ENCODE measurements at regions not wholly inside any gene's neighbourhood (a gene's known extent, or its start where the extent isn't known, plus 50 kb on each side); places are given as distances from the start of the nearest gene placed in this dataset.
"Not testable (repeated sequence)": the region's sequence is repeated elsewhere in the genome, so short reads cannot be mapped to it uniquely, and the experiment has no call there.

DNA sequence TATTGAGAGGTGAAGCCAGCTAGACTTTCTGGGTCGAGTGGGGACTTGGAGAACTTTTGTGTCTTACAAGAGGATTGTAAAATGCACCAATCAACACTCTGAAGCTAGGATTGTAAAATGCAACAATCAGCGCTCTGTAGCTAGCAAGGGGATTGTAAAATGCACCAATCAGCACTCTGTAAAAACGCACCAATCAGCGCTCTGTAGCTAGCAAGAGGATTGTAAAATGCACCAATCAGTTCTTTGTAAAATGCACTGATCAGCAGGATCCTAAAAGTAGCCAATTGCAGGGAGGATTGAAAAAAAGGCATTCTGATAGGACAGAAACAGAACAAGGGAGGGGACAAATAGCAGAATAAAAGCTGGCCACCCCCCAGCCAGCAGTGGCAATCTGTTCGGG, 68.1 kb upstream of the BOD1 start:
- FAIRE-seq; H3K27ac ChIP-seq (ENCODE audit: low read depth in 1 of 3, low read length in 2 of 3); H3K4me3 ChIP-seq (ENCODE audit: low read depth in 1 of 3, low read length in 3 of 3); H3K27me3 ChIP-seq (ENCODE audit: control insufficient read depth in 3 of 3, insufficient read depth in 3 of 3, low read length in 3 of 3); DNase-seq; H3K9me3 ChIP-seq (ENCODE audit: control insufficient read depth in 2 of 2, insufficient read depth in 1 of 2, low read depth in 1 of 2, low read length in 1 of 2); H3K36me3 ChIP-seq (ENCODE audit: control insufficient read depth in 3 of 3, insufficient read depth in 2 of 3, low read depth in 1 of 3, low read length in 3 of 3): not testable (repeated sequence)
- 89 to 95% (median 94%) methylated on average over 5 of the region's 5 CpGs for WGBS, 3 donors
- H3K4me1 ChIP-seq (ENCODE audit: control insufficient read depth in 3 of 3, insufficient read depth in 2 of 3, low read depth in 1 of 3, low read length in 2 of 3), result peaks cover 0 to 11% (median 0%) of the 10 kb centered on the region in 3 donors

DNA sequence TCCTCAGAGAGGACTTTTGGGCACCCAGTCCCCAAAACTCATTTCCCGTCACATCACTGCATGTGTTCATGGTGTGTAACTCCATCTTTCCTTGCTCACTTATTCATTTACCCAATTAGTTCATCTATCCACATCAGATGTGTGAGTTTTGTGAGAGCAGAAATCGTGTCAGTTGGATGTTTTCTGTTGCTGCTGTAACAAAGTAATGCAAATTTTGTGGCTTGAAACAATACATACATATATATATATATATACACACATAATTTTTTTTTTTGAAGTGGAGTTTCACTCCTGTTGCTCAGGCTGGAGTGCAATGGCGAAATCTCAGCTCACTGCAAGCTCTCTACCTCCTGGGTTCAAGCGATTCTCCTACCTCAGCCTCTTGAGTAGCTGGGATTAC, 70.5 kb upstream of the BOD1 start:
- Histone ChIP-seq H3K4me1 (ENCODE audit: control insufficient read depth in 3 of 3, insufficient read depth in 2 of 3, low read depth in 1 of 3, low read length in 2 of 3) (peaks cover 0 to 18% (median 0%) of the 10 kb centered on the region in 3 donors), H3K27me3 (ENCODE audit: control insufficient read depth in 3 of 3, insufficient read depth in 3 of 3, low read length in 3 of 3) (no peaks in the 10 kb centered on the region), H3K27ac (ENCODE audit: low read depth in 1 of 3, low read length in 2 of 3) (no peak overlapping the region), H3K36me3 (ENCODE audit: control insufficient read depth in 3 of 3, insufficient read depth in 2 of 3, low read depth in 1 of 3, low read length in 3 of 3) (no peaks in the 10 kb centered on the region), H3K4me3 (ENCODE audit: low read depth in 1 of 3, low read length in 3 of 3) (no peak overlapping the region), H3K9me3 (ENCODE audit: control insufficient read depth in 2 of 2, insufficient read depth in 1 of 2, low read depth in 1 of 2, low read length in 1 of 2) (peaks cover 0 to 5% of the 10 kb centered on the region in 2 donors)
- DNase-seq (no peak), FAIRE-seq (no peak)
- WGBS, 3 donors, result 87 to 92% (median 89%) methylated on average over 4 of the region's 4 CpGs

DNA sequence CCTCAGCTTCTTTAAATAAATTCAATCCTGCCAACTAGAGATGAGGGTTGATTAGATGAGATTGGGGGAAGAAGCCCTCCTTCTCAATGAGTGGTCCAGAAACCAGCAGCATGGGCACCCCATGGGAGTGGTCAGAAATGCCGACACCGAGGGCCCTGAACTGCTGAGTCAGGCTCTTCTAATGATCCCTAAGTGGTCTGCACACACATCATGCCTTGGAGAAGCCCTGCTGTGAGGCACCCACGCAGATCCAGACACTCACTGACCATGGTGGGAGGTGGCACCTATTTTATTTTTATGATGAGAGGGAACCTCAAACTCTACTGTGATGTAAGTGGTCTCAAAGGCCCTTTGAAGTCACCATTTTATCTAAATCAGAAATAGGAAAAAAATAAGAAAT, 72.3 kb upstream of the BOD1 start:
- peak overlapping the region in 2 of 3 donors; percentile 55 to 86 for H3K27ac ChIP-seq (ENCODE audit: low read depth in 1 of 3, low read length in 2 of 3)
- peaks cover 0 to 20% of the 10 kb centered on the region in 2 donors for H3K9me3 ChIP-seq (ENCODE audit: control insufficient read depth in 2 of 2, insufficient read depth in 1 of 2, low read depth in 1 of 2, low read length in 1 of 2)
- FAIRE-seq (no peak), DNase-seq (peak in 1 of 2 donors; percentile 28)
- H3K36me3 ChIP-seq (ENCODE audit: control insufficient read depth in 3 of 3, insufficient read depth in 2 of 3, low read depth in 1 of 3, low read length in 3 of 3), result no peaks in the 10 kb centered on the region
- 58 to 63% (median 60%) methylated on average over 3 of the region's 3 CpGs for WGBS, 3 donors
- H3K4me3 ChIP-seq (ENCODE audit: low read depth in 1 of 3, low read length in 3 of 3), result no peak overlapping the region
- no peaks in the 10 kb centered on the region for H3K27me3 ChIP-seq (ENCODE audit: control insufficient read depth in 3 of 3, insufficient read depth in 3 of 3, low read length in 3 of 3)
- H3K4me1 ChIP-seq (ENCODE audit: control insufficient read depth in 3 of 3, insufficient read depth in 2 of 3, low read depth in 1 of 3, low read length in 2 of 3), result peaks cover 0 to 18% (median 0%) of the 10 kb centered on the region in 3 donors

DNA sequence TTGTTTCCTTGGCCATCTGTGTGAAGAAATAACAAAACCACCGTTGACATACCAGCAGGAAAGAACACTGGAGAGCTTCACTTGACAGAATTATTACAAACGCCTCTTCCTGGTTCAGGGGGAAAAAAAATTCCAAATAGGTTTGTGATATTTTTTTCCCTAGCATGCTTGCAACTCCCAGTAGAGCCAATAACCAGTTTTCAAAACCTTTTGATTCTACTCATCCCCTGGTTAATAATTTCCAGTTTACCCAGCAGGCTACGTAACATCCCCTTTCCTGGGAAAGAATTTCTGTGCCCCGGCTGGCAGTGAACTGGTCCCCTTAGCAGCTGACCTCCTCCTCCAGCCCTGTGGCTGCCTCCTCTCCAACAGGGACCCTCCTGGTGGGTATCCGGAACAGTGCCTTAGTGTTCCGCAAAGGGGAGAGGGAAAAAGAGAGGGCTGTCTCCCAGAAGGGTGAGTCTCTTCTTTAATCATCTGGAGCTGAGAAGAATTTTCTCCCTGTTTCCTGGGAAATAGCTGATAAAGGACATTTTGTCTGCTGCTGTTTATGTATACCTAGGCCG, 72.8 kb upstream of the BOD1 start:
- FAIRE-seq, result no peak
- H3K36me3 ChIP-seq (ENCODE audit: control insufficient read depth in 3 of 3, insufficient read depth in 2 of 3, low read depth in 1 of 3, low read length in 3 of 3), result no peaks in the 10 kb centered on the region
- peak overlapping the region in 1 of 3 donors; percentile 39 for H3K4me3 ChIP-seq (ENCODE audit: low read depth in 1 of 3, low read length in 3 of 3)
- WGBS, 3 donors, result 12 to 46% (median 34%) methylated on average over 7 of the region's 7 CpGs
- peaks cover 0 to 23% (median 0%) of the 10 kb centered on the region in 3 donors for H3K4me1 ChIP-seq (ENCODE audit: control insufficient read depth in 3 of 3, insufficient read depth in 2 of 3, low read depth in 1 of 3, low read length in 2 of 3)
- peaks cover 0 to 25% of the 10 kb centered on the region in 2 donors for H3K9me3 ChIP-seq (ENCODE audit: control insufficient read depth in 2 of 2, insufficient read depth in 1 of 2, low read depth in 1 of 2, low read length in 1 of 2)
- no peaks in the 10 kb centered on the region for H3K27me3 ChIP-seq (ENCODE audit: control insufficient read depth in 3 of 3, insufficient read depth in 3 of 3, low read length in 3 of 3)
- H3K27ac ChIP-seq (ENCODE audit: low read depth in 1 of 3, low read length in 2 of 3), result peak overlapping the region; percentile 24 to 86 (median 80)
- DNase-seq, result peak; percentile 44 to 81

DNA sequence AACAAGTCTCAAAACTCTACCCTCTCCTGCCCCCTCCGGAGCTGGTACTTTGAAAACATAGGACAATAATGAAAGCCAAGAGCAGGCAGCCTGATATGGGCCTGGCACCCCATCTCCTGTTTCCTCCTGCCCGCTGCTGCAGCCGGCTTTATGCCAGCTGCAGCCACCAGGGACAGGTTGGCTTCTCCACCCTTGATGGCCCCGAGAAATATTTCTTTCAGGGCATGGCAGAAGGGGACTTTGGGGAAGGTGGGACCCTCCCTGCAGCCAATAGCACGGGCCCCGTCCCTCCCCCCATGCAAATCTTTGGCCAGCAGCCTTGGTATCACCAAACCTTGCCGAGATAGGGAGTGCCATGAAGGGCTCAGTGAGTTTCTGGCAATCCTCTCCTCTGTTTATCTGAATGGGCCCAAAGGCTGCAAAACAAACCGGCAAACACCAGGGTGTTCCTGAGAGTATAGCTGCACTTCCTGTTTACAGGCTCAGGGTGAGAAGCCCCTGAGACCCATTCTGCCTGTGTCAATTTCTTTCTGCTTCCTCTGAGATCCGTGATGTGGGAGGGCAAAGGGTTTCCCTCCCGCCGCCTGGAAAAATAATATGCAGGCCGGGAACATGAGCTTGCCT, 73.4 kb upstream of the BOD1 start:
- Histone ChIP-seq H3K27me3 (ENCODE audit: control insufficient read depth in 3 of 3, insufficient read depth in 3 of 3, low read length in 3 of 3) (no peaks in the 10 kb centered on the region), H3K27ac (ENCODE audit: low read depth in 1 of 3, low read length in 2 of 3) (peak overlapping the region; percentile 24 to 86 (median 80)), H3K4me1 (ENCODE audit: control insufficient read depth in 3 of 3, insufficient read depth in 2 of 3, low read depth in 1 of 3, low read length in 2 of 3) (peaks cover 0 to 23% (median 0%) of the 10 kb centered on the region in 3 donors), H3K4me3 (ENCODE audit: low read depth in 1 of 3, low read length in 3 of 3) (peak overlapping the region in 1 of 3 donors; percentile 39), H3K9me3 (ENCODE audit: control insufficient read depth in 2 of 2, insufficient read depth in 1 of 2, low read depth in 1 of 2, low read length in 1 of 2) (peaks cover 0 to 23% of the 10 kb centered on the region in 2 donors), H3K36me3 (ENCODE audit: control insufficient read depth in 3 of 3, insufficient read depth in 2 of 3, low read depth in 1 of 3, low read length in 3 of 3) (no peaks in the 10 kb centered on the region)
- FAIRE-seq (no peak), DNase-seq (peak; percentile 28 to 58)
- 22 to 37% (median 23%) methylated on average over 12 of the region's 12 CpGs for WGBS, 3 donors

DNA sequence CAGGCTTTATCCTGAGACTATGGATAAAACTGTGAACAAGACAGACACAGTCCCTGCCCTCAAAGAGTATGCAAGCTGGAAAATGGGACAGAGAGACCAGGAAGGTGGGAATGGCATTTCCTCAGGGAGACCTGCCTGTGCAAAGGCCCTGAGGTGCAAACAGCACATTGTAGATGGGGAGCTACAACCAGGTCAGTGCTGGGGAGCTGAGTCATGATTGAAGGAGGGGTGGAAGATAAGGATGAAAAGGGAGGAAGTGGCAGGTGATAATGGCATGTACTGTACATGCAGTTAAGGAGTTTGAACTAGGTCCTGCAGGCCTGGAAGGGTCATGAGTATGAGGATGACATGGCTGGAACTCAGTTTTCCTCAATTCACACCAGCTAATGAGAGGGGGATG, 75.5 kb upstream of the BOD1 start:
- no peaks in the 10 kb centered on the region for H3K27me3 ChIP-seq (ENCODE audit: control insufficient read depth in 3 of 3, insufficient read depth in 3 of 3, low read length in 3 of 3)
- H3K4me1 ChIP-seq (ENCODE audit: control insufficient read depth in 3 of 3, insufficient read depth in 2 of 3, low read depth in 1 of 3, low read length in 2 of 3), result peaks cover 0 to 23% (median 0%) of the 10 kb centered on the region in 3 donors
- H3K27ac ChIP-seq (ENCODE audit: low read depth in 1 of 3, low read length in 2 of 3), result no peak overlapping the region
- H3K4me3 ChIP-seq (ENCODE audit: low read depth in 1 of 3, low read length in 3 of 3), result no peak overlapping the region
- peaks cover 0 to 22% of the 10 kb centered on the region in 2 donors for H3K9me3 ChIP-seq (ENCODE audit: control insufficient read depth in 2 of 2, insufficient read depth in 1 of 2, low read depth in 1 of 2, low read length in 1 of 2)
- H3K36me3 ChIP-seq (ENCODE audit: control insufficient read depth in 3 of 3, insufficient read depth in 2 of 3, low read depth in 1 of 3, low read length in 3 of 3), result no peaks in the 10 kb centered on the region
- no peak for FAIRE-seq
- DNase-seq, result peak in 1 of 2 donors; percentile 70

DNA sequence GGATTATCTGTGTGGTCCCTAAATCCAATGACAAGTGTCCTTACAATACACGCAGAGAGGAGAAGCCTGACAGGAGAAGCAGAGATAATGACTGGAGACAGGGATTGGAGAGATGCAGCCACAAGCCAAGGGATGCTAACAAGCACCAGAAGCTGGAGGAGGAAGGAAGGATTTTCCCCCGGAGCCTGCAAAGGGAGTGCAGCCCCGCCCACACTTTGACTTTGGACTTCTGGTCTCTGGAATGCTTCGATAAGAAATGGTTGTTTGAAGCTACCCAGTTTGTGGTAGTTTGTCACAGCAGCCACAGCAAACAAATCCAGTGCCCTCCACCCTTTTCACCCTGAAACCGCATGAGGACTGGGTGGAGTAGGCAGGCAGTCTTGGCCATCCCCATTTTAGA, 77.2 kb upstream of the BOD1 start:
- Histone ChIP-seq H3K36me3 (ENCODE audit: control insufficient read depth in 3 of 3, insufficient read depth in 2 of 3, low read depth in 1 of 3, low read length in 3 of 3) (no peaks in the 10 kb centered on the region), H3K9me3 (ENCODE audit: control insufficient read depth in 2 of 2, insufficient read depth in 1 of 2, low read depth in 1 of 2, low read length in 1 of 2) (peaks cover 0 to 22% of the 10 kb centered on the region in 2 donors), H3K27me3 (ENCODE audit: control insufficient read depth in 3 of 3, insufficient read depth in 3 of 3, low read length in 3 of 3) (no peaks in the 10 kb centered on the region), H3K4me3 (ENCODE audit: low read depth in 1 of 3, low read length in 3 of 3) (no peak overlapping the region), H3K4me1 (ENCODE audit: control insufficient read depth in 3 of 3, insufficient read depth in 2 of 3, low read depth in 1 of 3, low read length in 2 of 3) (peaks cover 0 to 19% (median 0%) of the 10 kb centered on the region in 3 donors), H3K27ac (ENCODE audit: low read depth in 1 of 3, low read length in 2 of 3) (peak overlapping the region in 2 of 3 donors; percentile 38 to 47)
- FAIRE-seq (no peak), DNase-seq (peak; percentile 74 to 88)
- WGBS, 3 donors, result 21 to 51% (median 42%) methylated on average over 5 of the region's 5 CpGs

DNA sequence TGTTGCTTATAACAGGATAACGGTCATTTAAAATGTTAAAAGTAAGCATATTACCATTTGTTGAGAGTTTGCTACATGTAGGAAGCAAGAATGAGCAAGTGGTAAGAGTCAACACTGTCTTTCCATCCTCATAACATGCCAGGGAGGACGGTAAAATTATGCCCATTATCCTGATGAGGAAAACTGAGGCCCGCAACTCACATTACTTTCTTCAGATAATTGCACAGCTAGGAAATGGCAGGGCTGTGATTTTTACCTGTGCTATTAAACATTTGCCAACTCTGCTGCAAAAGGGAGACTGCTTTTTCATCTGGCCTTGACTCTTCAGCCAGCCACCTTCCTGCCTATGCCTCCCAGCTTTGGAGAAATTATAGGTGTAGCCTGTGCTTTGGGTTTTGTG, 79.8 kb upstream of the BOD1 start:
- WGBS, 3 donors, result 90 to 96% (median 95%) methylated on average over 3 of the region's 3 CpGs
- no peaks in the 10 kb centered on the region for H3K36me3 ChIP-seq (ENCODE audit: control insufficient read depth in 3 of 3, insufficient read depth in 2 of 3, low read depth in 1 of 3, low read length in 3 of 3)
- H3K4me1 ChIP-seq (ENCODE audit: control insufficient read depth in 3 of 3, insufficient read depth in 2 of 3, low read depth in 1 of 3, low read length in 2 of 3), result peaks cover 0 to 4% (median 0%) of the 10 kb centered on the region in 3 donors
- H3K27me3 ChIP-seq (ENCODE audit: control insufficient read depth in 3 of 3, insufficient read depth in 3 of 3, low read length in 3 of 3), result no peaks in the 10 kb centered on the region
- no peak overlapping the region for H3K27ac ChIP-seq (ENCODE audit: low read depth in 1 of 3, low read length in 2 of 3)
- no peak overlapping the region for H3K4me3 ChIP-seq (ENCODE audit: low read depth in 1 of 3, low read length in 3 of 3)
- FAIRE-seq, result no peak
- DNase-seq, result no peak
- peaks cover 0 to 22% of the 10 kb centered on the region in 2 donors for H3K9me3 ChIP-seq (ENCODE audit: control insufficient read depth in 2 of 2, insufficient read depth in 1 of 2, low read depth in 1 of 2, low read length in 1 of 2)

Measured in small intestine (tissue), 7 donors.